Liver (tissue), 8 donors: ENCODE measurements at regions not wholly inside any gene's neighbourhood (a gene's known extent, or its start where the extent isn't known, plus 50 kb on each side); places are given as distances from the start of the nearest gene placed in this dataset.

ENCODE experiments used
- DNase-seq: peaks from one replicate; pipeline ENCODE4 v3.0.0-alpha.2; 2017; ENCODE audit warnings: low spot score
- H3K27ac ChIP-seq, 2 donors: one replicate each; pipeline ENCODE4 v1.7.0; 2013; ENCODE audit warnings: inconsistent platforms in 2 of 2, low read length in 2 of 2, control low read depth in 1 of 2, low read depth in 1 of 2, mild to moderate bottlenecking in 1 of 2
- H3K27me3 ChIP-seq, 4 donors: one replicate each; pipeline versions ENCODE4 v1.6.1 to v1.7.0; 2013; ENCODE audit warnings: low read length in 3 of 4, inconsistent platforms in 1 of 4, mild to moderate bottlenecking in 1 of 4, moderate library complexity in 1 of 4; ENCODE audit not compliant: control insufficient read depth in 4 of 4, insufficient read depth in 4 of 4
- H3K36me3 ChIP-seq, 4 donors: one replicate each; pipeline versions ENCODE4 v1.6.1 to v1.7.0; 2013; ENCODE audit warnings: low read length in 3 of 4, mild to moderate bottlenecking in 3 of 4, low read depth in 1 of 4, moderate library complexity in 1 of 4; ENCODE audit not compliant: control insufficient read depth in 4 of 4, insufficient read depth in 3 of 4
- H3K4me1 ChIP-seq, 4 donors: one replicate each; pipeline versions ENCODE4 v1.6.1 to v1.7.0; 2013; ENCODE audit warnings: low read length in 3 of 4, mild to moderate bottlenecking in 3 of 4, moderate library complexity in 1 of 4; ENCODE audit not compliant: control insufficient read depth in 4 of 4, insufficient read depth in 4 of 4
- H3K4me3 ChIP-seq, 3 donors: one replicate each; pipeline versions ENCODE4 v1.6.1 to v1.7.0; 2013; ENCODE audit warnings: low read length in 3 of 3, control low read depth in 1 of 3, low read depth in 1 of 3, mild to moderate bottlenecking in 1 of 3
- H3K9ac ChIP-seq, 2 donors: one replicate each; pipeline ENCODE4 v1.7.0; 2013; ENCODE audit warnings: low read length in 2 of 2, mild to moderate bottlenecking in 2 of 2, moderate library complexity in 2 of 2, control low read depth in 1 of 2, low read depth in 1 of 2
- H3K9me3 ChIP-seq, 4 donors: one replicate each; pipeline versions ENCODE4 v1.6.1 to v1.7.0; 2013; ENCODE audit warnings: low read length in 3 of 4; ENCODE audit not compliant: control insufficient read depth in 4 of 4
- EGR1 ChIP-seq, 2 donors: IDR thresholded peaks; 2 replicates each; pipeline ENCODE4 v1.6.1; 2016 to 2018; ENCODE audit warnings: antibody characterized with exemption in 2 of 2, low read depth in 2 of 2
- FOXA1 ChIP-seq: IDR thresholded peaks from 2 replicates; pipeline ENCODE4 v1.6.1; 2016; ENCODE audit warnings: antibody characterized with exemption
- FOXA2 ChIP-seq: IDR thresholded peaks from 2 replicates; pipeline ENCODE4 v1.6.1; 2016; ENCODE audit warnings: antibody characterized with exemption
- GABPA ChIP-seq, 2 donors: IDR thresholded peaks in 1 of 2; conservative IDR thresholded peaks in 1 of 2; 2 replicates each; pipeline ENCODE4 v1.6.1; 2016; ENCODE audit warnings: antibody characterized with exemption in 2 of 2, mild to moderate bottlenecking in 1 of 2, moderate library complexity in 1 of 2
- HNF4A ChIP-seq, 2 donors: conservative IDR thresholded peaks; 2 replicates each; pipeline ENCODE4 v1.6.1; 2016; ENCODE audit warnings: antibody characterized with exemption in 2 of 2, mild to moderate bottlenecking in 2 of 2
- HNF4G ChIP-seq: IDR thresholded peaks from 2 replicates; pipeline ENCODE4 v1.6.1; 2016; ENCODE audit warnings: antibody characterized with exemption
- JUND ChIP-seq, 2 donors: IDR thresholded peaks; 2 replicates each; pipeline ENCODE4 v1.6.1; 2016; ENCODE audit warnings: antibody characterized with exemption in 2 of 2
- NR2F2 ChIP-seq: IDR thresholded peaks from 2 replicates; pipeline ENCODE4 v1.6.1; 2016; ENCODE audit warnings: antibody characterized with exemption
- RAD21 ChIP-seq, 2 donors: IDR thresholded peaks; 2 replicates each; pipeline ENCODE4 v1.6.1; 2016; ENCODE audit warnings: antibody characterized with exemption in 2 of 2, mild to moderate bottlenecking in 2 of 2
- RXRA ChIP-seq, 2 donors: IDR thresholded peaks; 2 replicates each; pipeline ENCODE4 v1.6.1; 2017 to 2018; ENCODE audit warnings: antibody characterized with exemption in 2 of 2, mild to moderate bottlenecking in 1 of 2
- SP1 ChIP-seq: IDR thresholded peaks from 2 replicates; pipeline ENCODE4 v1.6.1; 2018; ENCODE audit warnings: antibody characterized with exemption, mild to moderate bottlenecking
- TAF1 ChIP-seq: conservative IDR thresholded peaks from 2 replicates; pipeline ENCODE4 v1.6.1; 2016; ENCODE audit warnings: antibody characterized with exemption, mild to moderate bottlenecking
- YY1 ChIP-seq: IDR thresholded peaks from 2 replicates; pipeline ENCODE4 v1.6.1; 2016; ENCODE audit warnings: antibody characterized with exemption, mild to moderate bottlenecking
- WGBS: extraction: QIAGEN DNeasy Blood & Tissue Kit; methylation state at CpG from one replicate; pipeline ENCODE4 v1.1.7; 2013; 5-methylcytosine and 5-hydroxymethylcytosine counted together
- TF ChIP-seq, protein P1 (sequence below): IDR thresholded peaks from 2 replicates; pipeline ENCODE4 v1.6.1; 2016; ENCODE audit warnings: antibody characterized with exemption
- TF ChIP-seq, protein P2 (sequence below): IDR thresholded peaks from 2 replicates; pipeline ENCODE4 v1.6.1; 2016; ENCODE audit warnings: antibody characterized with exemption, mild to moderate bottlenecking
- TF ChIP-seq, protein P3 (sequence below): IDR thresholded peaks from 2 replicates; pipeline ENCODE4 v1.6.1; 2016; ENCODE audit warnings: antibody characterized with exemption
- TF ChIP-seq, protein P4 (sequence below): IDR thresholded peaks from 2 replicates; pipeline ENCODE4 v1.6.1; 2016; ENCODE audit warnings: antibody characterized with exemption
- TF ChIP-seq, protein P5 (sequence below): fragments of 150-350 bp; IDR thresholded peaks from 2 replicates; pipeline ENCODE4 v1.5.1; 2017; ENCODE audit warnings: improper control_type of control experiment, low read depth, low read length; ENCODE audit not compliant: missing input control
- donor health status: healthy.
- donor health status: healthy.
- donor health status: healthy.
- donor health status: healthy.
- donor health status: healthy.

DNA sequence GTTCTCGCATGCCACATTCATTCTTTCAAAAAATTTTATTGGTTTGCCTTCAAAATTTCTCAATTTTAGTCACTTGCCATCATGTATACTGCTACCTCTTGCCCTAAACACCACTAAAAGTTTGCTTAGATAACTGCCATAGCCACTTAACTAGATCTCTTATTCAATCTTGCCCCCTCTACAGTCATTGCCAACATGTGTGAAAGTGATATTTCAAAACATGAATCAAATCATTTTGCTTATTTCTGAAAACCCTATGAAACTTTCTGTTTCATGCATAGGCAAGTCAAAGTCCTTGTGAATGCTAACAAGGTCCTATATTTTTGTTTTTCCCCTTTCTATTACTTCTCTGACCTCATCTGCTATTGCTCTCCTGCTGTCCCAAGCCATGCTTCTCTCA is 397.1 kb downstream of the KCNJ3 start (continued):
- no peak for TF ChIP-seq HNF4A (conservative IDR thresholded peaks at IDR 0.05)

DNA sequence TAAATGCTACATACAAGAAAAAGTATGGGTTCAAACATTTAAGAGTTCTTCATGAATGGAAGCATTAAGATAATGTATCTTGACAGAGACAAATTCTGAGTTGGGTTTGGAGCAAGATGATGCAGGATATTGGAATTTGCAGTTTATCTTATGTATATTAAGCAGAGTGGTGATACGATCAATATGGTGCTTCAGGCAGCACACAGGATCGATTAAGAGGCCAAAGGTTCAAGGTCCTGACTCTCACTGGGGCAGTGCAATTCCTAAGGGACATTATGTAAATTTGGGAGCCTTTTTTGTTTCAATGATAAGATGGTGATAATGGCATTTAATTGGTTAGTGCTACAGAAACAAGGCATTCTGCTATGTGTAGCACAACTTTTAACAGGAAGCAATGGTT is 381.9 kb downstream of the KCNJ3 start:
- Histone ChIP-seq H3K9me3 (no peaks in the 10 kb centered on the region), H3K27me3 (no peaks in the 10 kb centered on the region), H3K4me3 (no peak overlapping the region), H3K4me1 (no peaks in the 10 kb centered on the region), H3K36me3 (no peaks in the 10 kb centered on the region), H3K9ac (no peak overlapping the region), H3K27ac (no peak overlapping the region)
- TF ChIP-seq, protein P1, sequence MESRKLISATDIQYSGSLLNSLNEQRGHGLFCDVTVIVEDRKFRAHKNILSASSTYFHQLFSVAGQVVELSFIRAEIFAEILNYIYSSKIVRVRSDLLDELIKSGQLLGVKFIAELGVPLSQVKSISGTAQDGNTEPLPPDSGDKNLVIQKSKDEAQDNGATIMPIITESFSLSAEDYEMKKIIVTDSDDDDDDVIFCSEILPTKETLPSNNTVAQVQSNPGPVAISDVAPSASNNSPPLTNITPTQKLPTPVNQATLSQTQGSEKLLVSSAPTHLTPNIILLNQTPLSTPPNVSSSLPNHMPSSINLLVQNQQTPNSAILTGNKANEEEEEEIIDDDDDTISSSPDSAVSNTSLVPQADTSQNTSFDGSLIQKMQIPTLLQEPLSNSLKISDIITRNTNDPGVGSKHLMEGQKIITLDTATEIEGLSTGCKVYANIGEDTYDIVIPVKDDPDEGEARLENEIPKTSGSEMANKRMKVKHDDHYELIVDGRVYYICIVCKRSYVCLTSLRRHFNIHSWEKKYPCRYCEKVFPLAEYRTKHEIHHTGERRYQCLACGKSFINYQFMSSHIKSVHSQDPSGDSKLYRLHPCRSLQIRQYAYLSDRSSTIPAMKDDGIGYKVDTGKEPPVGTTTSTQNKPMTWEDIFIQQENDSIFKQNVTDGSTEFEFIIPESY = no peak
- TF ChIP-seq, protein P2, sequence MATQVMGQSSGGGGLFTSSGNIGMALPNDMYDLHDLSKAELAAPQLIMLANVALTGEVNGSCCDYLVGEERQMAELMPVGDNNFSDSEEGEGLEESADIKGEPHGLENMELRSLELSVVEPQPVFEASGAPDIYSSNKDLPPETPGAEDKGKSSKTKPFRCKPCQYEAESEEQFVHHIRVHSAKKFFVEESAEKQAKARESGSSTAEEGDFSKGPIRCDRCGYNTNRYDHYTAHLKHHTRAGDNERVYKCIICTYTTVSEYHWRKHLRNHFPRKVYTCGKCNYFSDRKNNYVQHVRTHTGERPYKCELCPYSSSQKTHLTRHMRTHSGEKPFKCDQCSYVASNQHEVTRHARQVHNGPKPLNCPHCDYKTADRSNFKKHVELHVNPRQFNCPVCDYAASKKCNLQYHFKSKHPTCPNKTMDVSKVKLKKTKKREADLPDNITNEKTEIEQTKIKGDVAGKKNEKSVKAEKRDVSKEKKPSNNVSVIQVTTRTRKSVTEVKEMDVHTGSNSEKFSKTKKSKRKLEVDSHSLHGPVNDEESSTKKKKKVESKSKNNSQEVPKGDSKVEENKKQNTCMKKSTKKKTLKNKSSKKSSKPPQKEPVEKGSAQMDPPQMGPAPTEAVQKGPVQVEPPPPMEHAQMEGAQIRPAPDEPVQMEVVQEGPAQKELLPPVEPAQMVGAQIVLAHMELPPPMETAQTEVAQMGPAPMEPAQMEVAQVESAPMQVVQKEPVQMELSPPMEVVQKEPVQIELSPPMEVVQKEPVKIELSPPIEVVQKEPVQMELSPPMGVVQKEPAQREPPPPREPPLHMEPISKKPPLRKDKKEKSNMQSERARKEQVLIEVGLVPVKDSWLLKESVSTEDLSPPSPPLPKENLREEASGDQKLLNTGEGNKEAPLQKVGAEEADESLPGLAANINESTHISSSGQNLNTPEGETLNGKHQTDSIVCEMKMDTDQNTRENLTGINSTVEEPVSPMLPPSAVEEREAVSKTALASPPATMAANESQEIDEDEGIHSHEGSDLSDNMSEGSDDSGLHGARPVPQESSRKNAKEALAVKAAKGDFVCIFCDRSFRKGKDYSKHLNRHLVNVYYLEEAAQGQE = no peak
- TF ChIP-seq EGR1 (IDR thresholded peaks at IDR 0.05; ENCODE audit: low read depth in 2 of 2) = no peak
- TF ChIP-seq GABPA (IDR thresholded peaks at IDR 0.05 in 1 of 2, conservative IDR thresholded peaks at IDR 0.05 in 1 of 2) = no peak
- TF ChIP-seq TAF1 = no peak
- peak; percentile 61 to 79 for TF ChIP-seq HNF4A (conservative IDR thresholded peaks at IDR 0.05)
- TF ChIP-seq FOXA2 = no peak
- TF ChIP-seq JUND (IDR thresholded peaks at IDR 0.05) = no peak
- TF ChIP-seq RAD21 (IDR thresholded peaks at IDR 0.05) = no peak
- TF ChIP-seq SP1 = no peak
- peak; percentile 57 for TF ChIP-seq NR2F2
- TF ChIP-seq, protein P3, sequence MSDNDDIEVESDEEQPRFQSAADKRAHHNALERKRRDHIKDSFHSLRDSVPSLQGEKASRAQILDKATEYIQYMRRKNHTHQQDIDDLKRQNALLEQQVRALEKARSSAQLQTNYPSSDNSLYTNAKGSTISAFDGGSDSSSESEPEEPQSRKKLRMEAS = no peak
- TF ChIP-seq, protein P4, sequence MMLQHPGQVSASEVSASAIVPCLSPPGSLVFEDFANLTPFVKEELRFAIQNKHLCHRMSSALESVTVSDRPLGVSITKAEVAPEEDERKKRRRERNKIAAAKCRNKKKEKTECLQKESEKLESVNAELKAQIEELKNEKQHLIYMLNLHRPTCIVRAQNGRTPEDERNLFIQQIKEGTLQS = no peak
- TF ChIP-seq FOXA1 = no peak
- TF ChIP-seq RXRA (IDR thresholded peaks at IDR 0.05) = peak; percentile 27 to 36
- peak; percentile 46 for TF ChIP-seq HNF4G
- TF ChIP-seq, protein P5, sequence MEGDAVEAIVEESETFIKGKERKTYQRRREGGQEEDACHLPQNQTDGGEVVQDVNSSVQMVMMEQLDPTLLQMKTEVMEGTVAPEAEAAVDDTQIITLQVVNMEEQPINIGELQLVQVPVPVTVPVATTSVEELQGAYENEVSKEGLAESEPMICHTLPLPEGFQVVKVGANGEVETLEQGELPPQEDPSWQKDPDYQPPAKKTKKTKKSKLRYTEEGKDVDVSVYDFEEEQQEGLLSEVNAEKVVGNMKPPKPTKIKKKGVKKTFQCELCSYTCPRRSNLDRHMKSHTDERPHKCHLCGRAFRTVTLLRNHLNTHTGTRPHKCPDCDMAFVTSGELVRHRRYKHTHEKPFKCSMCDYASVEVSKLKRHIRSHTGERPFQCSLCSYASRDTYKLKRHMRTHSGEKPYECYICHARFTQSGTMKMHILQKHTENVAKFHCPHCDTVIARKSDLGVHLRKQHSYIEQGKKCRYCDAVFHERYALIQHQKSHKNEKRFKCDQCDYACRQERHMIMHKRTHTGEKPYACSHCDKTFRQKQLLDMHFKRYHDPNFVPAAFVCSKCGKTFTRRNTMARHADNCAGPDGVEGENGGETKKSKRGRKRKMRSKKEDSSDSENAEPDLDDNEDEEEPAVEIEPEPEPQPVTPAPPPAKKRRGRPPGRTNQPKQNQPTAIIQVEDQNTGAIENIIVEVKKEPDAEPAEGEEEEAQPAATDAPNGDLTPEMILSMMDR = no peak
- peak; percentile 20 for TF ChIP-seq YY1
- no peak for DNase-seq
- WGBS = 23% methylated on average over 2 of the region's 2 CpGs
